Superior temporal gyrus (tissue), 1 donor: ENCODE measurements at regions not wholly inside any gene's neighbourhood (a gene's known extent, or its start where the extent isn't known, plus 50 kb on each side); places are given as distances from the start of the nearest gene placed in this dataset.

Source experiments
- DNase-seq: peaks from one replicate; pipeline ENCODE4 v3.0.0-alpha.2; 2016; ENCODE audit errors: extremely low spot score

DNA sequence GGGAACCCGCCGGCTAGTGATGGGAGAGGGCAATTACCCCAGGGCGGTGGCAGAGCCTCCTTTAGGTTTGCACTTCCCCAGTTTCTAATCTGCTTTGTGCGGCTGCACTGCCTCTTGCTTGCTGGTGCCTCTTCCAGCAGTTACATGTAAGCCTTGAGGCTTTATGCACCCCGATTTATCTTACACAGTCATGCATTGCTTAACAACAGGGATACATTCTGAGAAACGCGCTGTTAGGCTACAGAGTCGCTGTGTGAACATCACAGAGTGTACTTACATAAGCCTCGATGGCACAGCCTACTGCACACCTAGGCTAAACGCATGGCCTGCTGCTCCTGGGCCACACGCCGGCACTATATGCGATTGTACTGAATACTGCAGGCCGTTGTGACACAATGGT, 155.6 kb upstream of the MKI67 start:
- no peak for DNase-seq

DNA sequence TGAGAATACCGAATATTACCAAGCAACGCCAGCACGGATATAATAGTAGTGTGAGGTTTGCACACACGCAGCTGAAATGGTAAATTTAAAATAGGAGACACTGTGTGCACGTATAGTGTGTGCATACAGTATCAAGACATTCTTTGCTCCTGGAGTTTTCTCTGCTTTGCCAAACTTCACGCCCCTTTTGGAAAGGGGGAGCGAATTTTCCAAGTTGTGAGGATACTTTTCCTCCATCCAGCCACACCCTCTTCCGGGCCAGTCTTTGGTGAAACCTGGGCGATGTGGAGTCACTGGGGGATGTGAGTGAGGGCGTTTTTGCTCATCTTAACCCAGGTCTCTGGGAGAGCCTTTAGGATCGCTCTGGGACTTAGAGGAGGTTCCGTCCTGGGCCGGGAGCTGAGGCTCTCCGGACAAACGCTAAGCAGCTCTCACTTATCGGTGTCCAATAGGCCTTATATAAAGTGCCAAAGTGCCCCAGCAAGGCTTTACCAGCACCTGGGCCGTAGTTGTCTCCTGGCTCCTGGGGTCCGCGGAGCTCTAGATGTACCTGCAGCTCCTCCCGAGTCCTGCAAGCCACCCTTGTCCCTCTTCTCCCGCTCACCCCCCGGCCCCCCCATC, 160.0 kb upstream of the MKI67 start:
- no peak for DNase-seq

DNA sequence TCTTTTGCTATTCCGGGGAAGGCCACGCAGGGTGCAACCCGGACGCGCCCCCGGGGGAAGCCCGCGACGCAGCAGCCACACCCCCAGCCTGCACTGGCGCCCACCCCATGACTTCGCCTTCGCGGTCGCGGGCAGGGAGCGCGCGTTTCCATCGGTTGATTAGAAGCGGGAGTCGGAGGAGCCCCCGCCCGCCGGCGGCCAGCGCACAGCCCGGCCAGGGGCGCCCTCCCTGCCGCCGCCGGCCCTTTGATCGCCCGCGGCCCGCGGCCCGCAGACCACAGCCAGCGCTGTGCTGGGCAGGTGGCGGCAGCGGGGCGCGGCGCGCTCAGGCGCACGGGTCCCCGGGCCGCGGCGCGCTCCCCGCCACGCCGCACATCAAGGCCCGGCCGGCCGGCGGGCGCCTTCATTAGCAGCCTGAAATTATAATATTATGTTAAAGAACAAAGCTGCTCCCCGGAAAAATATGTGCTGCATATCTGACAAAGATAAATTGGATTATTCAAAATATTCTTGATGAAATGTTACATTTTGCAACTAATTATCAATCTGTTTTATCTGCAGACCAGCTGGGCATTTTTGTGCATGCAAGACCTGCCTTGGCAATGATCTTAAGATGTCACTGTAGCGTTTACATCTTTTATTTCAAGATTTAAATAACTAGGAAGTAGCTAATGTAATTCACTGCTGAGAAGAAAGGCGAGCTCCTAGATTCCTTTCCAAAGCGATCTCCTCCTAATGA, 160.7 kb upstream of the MKI67 start:
- no peak for DNase-seq

DNA sequence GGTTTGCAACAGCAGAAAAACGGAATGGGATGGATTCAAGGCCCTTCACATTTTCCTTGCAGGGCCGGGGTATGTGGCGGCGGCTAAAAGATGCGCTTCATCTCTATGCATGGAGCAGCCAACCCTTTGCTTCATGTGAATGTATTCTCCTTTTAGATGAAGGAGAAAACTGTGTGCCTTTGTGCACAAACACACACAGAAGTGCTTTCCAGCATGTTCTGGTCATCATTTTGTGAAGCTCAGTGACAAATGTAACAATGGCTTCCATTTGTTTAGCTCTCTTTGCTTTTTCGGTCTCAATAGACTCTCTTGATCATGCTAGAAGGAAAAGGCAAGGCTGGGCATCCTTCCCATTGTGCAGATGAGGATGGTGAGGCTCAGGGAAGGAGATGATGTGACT, 161.7 kb upstream of the MKI67 start:
- peak; percentile 39 for DNase-seq

DNA sequence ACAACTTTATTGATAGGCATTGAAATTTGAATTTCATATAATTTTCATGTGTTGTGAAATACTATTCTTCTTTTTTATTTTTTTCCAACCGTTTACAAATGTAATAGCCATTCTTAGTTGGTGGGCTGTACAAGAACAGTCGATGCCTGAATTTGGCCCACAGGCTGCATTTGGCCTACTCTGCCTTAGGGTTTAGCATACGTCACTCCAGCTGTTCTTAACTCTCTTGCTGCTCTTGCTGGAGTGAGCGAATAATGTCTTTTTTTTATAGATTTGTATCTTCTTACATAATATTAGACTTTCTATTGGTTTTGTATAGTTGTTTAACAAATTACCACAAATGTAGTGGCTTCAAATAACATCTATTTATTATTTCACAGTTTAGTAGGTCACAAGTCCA, 163.4 kb upstream of the MKI67 start:
- DNase-seq: no peak

DNA sequence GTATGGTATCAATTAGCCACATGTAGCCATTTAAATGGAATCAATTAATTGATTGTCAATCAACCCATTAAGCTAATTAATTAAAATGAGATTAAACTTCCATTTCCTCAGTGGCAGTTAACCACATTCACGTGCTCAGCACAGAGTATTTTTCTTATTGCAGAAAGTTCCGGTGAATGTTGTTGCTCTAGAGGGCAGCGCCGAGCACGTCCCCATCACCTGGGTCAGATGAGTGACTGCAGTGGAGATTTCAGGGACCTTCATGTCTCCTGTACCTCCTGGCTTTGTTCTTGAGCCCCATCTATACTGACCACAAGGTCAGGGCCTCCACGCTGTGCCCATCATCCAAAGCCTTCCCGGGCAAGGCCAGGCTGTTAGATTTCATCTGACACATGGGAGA, 168.8 kb upstream of the MKI67 start:
- no peak for DNase-seq

DNA sequence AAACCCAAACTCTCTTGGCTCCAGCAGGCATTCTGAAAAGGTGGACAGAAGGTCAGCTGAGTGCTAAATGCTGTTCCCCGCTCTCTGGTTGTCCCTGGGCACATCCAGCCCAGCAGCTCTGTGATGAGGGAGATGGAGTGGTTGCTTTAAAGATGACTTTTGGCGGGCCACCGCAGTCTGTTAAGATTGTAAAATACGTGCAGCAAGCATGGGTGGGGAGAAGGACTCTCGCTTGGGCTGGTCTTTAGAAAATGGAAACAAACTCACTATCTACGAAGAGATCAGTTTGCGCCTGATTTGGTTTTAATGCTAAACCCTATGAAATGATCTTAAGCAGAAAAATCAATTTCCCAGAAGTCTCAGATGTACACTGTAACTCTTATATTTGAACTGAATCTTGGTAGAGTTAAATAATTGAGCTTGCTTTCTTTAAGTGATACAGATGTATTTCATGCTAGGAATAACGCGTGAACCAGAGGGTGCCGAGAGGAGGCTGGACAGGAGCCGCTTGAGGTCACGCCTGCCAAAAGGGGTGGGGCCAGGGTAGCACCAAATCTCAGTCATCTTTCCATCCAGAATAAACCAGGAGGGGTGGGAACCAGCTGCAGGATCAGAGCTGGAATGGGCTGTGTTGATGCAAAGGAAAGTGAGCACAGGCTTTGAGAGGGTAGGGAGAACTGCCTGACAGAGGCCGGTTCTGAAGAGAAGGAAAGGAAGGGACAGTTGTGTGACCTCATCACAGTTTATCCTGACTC, 170.2 kb upstream of the MKI67 start:
- no peak for DNase-seq

DNA sequence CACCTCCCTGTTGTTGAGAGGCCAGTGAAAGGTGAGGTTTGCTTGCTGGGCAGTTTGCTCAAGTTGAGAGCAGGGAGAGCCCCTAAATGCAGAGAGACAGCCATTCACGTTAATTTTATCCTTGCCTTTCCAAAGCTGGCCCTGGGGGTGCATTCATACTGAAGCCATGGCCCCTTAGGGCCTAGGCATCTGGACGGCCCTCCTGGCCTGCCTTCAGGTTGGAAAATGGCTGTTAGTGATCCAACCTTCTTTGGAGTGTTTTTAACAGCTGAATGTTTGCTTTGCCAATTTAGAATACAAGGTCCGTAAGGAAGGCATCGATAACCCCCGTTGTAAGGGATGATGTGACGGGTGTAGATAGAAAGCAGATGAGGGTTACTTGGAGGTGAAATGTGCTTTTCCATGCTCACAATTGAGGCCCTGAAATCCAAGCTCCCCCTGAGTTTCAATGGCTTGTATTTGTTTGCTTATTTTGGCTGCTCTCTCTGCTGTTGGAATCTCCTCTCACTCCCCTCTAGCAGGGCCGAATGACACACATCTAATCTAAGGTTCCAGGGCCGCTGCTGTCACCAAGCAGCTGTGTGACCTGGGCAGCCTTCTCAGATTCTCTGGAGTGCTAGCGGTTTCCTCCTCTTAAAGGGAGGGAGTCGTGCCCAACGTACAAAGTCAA, 171.6 kb upstream of the MKI67 start:
- no peak for DNase-seq

DNA sequence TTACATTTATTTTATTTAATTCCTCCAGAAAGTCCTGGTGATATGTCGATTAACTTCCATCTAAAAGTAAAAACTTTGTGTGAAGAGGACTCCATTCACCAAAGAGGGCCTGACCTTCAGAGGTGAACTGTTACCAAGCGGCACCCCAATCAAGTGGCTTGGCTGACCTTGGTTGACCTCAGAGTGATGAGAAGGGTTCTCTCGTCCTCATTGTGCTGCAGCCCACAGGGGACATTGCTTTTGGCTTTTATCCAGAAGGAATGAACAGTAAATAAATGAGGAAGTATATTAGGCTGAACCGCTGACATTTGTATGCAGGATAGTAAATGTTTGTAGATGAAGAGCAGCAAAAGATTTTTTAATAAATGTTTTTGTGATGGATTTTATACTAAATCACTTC, 172.4 kb upstream of the MKI67 start:
- DNase-seq: no peak

DNA sequence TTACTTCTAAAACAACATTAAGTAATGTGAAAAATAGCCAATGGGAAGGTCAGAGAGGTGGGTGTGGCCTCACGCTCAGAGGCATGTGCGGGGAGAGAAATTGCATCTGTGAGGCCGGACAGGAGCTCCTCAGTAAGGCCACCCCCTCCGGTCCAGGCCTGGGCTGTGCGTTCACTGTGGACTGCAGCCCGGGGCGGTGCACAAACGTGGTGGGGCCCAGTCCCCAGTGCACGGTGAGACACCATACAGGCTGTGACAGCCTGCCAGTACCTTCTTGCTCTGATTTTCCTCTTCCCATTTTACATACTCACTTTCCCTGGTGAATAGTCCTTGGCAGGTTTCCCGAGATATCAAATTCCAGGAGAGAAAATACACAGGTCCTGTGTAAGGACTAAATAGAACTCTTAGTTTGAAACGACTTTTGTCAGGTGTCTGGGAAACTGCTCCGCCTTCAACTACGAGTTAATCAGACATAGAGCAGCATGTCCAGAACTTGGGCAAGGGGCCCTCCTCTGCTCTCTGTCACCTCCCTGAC, 174.1 kb upstream of the MKI67 start:
- DNase-seq: no peak

DNA sequence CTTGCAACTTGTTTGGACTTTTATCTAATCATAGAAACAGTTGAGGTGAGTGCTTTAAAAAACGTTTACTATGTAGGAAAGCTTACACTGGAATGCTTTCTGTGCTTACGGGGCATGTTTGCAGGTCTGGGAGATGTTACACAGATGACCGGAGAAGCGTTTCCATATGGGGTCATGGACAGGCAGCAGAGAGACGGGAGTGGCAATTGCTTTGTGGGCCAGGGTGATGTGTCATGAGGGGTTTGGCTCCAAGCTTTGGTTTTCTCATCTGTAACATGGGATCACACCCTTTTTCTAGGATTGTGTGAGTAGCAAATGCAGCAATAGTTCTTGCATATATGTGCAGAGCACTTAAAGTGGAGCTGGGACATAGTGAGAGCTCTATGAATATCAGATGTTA, 174.8 kb upstream of the MKI67 start:
- DNase-seq: no peak

DNA sequence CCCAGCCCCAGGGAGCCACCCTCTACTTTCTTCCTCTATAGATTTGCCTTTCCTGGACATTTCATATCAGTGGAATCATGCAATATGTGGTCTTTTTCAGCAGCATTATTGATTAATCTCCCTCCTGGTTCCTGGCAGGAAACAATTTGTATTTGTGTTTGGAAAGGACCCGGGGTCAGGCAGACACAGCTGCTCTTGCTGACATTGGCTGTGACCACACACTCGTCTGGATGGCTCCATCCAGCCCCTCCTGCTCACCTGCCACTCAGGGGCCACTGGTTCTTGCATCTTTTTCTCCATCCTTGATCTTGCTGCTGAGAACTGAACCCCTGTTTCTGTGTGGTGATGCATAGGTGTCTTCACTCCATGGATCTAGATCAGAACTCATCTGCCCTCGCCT, 176.6 kb upstream of the MKI67 start:
- no peak for DNase-seq

DNA sequence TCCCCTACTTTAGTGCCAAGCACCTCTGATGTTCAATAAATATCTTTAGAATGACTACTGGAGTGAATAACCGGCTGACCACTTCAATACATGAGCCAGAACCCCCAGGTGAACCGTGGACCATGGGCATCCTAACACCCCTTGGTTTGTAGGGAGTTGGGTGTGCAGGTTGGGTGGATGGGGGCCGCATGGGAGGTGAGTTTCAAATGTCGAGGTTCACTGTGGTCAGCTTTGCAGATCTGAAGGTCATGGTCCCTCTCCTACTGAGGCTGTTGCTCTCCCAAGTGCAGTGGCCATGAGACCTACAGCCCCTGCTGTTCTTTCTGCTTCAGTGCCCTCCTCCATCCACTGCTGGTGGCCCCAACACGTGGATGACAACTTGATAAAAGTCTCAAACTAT, 178.0 kb upstream of the MKI67 start:
- DNase-seq: no peak

DNA sequence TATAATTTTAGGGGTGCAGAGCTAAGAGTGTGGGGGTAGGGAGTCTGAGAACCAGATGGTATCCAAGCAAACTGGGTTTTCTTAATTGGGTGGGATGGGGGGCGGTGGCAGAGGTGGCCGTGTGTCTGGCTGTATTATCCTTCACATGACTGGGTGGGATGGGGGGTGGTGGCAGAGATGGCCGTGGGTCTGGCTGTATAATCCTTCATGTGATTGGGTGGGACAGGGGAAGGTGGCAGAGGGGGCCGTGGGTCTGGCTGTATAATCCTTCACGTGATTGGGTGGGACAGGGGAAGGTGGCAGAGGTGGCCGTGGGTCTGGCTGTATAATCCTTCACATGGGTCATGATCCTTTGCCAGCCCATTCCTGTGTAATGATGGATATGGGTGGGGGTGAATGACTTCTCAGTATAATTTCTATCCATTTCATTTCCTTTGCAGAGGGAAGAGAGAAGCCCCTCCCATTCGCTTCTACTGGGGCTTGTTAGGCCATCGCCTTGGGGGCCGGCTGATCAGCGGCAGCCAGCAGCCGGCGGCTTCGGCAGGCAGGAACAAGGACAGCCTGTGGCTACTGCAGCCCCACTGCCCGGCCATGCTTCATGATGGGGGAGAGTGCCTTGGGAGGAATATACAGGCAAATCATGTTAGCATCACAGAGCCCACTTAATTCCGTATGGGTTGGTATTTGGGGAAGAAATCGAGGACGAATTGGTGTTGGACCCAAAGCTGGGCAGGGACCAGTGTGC, 179.6 kb upstream of the MKI67 start:
- DNase-seq: no peak

DNA sequence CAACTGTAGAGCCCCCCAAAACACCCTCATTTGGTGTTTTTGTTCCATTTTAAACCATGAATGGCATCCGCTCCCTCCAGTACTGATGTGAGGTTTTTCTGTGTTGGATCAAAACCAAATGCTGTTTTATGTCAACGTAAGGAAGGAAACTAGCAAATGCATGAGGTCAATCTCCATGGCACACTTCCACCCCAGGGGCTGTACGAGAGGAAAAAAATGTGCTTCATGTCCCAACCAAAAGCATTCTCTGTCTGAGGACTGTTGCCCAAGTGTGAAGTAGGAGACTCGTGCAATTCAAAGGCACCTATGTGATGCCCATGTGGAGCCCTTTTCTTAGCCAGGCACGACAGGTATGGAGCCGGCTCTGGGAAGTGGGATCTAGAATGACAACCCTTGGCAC, 180.3 kb upstream of the MKI67 start:
- no peak for DNase-seq

DNA sequence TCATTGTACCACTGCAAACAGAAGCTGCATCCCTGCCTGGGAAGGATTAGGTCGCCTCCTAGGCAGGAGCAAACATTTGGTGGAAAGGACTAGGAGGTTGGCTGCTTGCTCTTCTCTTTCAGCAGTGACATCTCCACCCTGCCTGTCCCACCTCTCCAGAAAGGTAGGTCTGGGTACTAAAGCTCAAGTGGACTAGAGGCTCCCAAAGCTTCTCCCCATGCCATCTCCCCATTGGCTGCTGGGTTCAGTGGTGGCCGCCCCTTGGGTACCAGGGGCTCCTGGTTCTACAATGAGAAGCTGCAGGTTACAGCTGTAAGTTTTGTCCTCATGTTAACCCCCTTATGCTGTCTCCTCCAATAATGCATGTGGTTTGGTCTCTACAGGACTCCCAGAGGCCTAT, 180.7 kb upstream of the MKI67 start:
- no peak for DNase-seq

DNA sequence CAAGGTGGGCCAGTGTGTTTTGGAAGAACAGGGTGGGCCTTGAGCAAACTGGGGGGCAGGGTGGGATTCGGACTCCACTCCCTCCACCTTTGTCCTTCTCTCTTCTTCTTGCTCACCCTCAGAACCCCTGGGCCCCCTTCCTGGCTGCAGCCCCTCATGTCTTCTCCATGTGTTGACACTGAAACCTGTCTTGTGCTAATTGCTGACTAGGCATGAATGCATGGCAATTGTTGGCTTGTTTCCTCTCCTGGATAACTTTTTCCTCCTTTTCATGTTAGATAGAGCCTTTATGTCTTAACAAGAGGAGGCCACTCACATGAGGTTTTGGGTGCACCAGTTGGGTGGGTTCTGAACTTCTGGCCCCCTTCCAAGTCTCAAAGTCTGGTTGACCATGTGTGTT, 181.6 kb upstream of the MKI67 start:
- no peak for DNase-seq

DNA sequence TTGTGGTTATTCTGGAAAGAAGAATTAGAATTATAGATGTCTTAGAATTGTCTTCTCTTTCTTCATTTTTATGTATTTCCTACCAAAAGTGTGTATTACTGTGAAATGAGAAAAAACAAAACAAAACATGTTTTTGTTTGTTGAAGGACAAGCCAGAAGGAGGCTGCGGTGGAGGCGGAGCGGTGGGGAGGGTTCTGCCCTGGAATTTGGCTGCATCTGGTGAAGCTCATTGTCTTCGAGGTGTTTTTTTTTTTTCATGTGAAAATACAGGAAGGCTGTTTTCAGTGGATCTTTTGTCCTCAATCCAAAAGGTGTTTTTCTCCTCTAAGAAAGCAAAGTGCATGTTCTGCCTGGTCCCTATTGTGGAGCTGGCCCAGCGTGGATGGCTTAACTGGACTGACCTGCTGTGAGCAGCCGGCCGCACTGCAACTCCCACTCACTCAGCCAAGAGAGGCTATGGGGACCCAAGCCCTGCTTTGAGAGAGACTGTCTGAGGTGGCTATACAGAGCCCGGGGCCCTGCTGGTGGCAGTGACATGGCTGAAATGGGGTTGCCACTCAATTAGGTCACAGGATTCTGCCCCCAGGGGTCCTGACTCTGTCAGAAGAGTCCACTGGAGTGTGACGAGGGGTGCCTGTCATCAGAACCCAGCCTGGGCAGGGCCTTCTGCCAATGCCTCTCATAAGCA, 184.9 kb upstream of the MKI67 start:
- no peak for DNase-seq

DNA sequence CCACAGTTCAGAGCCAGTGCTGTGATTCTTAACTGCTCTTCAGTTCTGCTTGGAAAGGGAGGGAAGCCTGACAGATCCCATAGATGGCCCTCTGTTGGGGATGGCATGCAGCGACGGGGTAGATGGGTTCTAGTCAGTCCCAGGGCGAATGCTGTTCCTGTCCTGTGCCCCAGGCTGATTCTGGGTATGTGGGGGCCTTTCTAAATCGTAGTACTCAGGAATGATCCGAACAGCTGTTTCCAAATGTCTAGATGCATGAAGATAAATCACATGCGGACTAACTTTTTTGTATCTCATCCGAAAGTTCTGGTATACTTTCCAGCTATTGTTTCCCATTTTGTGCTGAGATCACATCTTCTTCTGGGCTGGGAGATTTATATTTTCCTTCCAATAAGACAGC, 186.0 kb upstream of the MKI67 start:
- no peak for DNase-seq

DNA sequence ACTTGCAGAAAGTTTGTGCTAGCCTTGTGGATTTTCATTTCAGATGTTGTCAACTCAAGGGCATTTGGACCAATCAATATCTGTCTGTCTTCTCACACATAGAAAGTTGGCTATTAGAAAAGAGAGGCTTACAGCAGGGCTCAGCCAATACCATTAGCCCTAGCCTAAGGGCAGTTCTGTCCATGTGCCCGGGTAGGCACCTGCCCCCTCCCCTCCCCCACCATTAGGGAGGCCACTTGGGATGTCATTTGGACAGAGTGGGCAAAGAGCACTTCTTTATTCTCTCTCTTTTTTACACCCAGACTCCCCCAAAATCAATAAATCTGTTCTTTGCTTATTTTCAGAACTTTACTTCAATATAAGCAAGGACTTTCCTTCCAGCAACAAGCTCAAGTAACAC, 188.5 kb upstream of the MKI67 start:
- DNase-seq: no peak

DNA sequence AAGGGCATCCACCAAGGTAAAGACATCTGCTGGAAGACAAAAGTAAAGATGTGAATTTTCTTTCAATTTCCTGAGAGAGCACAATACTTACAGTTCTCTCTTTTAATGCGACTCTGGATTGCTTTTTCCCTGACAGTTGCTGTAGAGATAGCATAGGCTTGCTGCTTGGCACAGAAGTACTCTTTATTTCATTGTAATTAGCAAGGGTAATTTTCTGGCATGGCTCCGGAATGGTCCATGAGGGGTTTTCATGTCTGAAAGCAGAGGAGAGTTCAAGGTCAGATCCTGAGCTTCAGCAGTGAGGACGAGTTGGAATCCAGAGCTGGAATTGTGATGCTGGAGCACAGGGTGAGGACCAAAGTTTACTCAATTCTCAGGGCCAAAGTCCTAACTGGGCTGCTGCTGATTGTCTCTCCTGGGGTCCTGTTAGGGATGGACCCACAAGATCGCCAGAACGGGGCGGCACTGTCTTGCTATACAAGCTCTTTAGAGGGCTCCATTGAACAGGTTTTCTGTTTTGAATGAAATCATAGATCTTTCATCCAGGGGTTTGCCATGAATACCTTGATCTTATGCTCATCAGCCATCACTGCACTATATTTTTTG, 190.0 kb upstream of the MKI67 start:
- no peak for DNase-seq
